Globus pallidus (tissue), 1 donor: ENCODE measurements at regions not wholly inside any gene's neighbourhood (a gene's known extent, or its start where the extent isn't known, plus 50 kb on each side); places are given as distances from the start of the nearest gene placed in this dataset.
"Not testable (repeated sequence)": the region's sequence is repeated elsewhere in the genome, so short reads cannot be mapped to it uniquely, and the experiment has no call there.

Experiments
- DNase-seq: peaks from one replicate; pipeline ENCODE4 v3.0.0-alpha.2; 2015; ENCODE audit warnings: low spot score

GRCh38 chr5:110248921-110249320 lies 477.6 kb downstream of the TMEM232 start:
- DNase-seq: no peak

GRCh38 chr5:110250355-110250754 lies 476.1 kb downstream of the TMEM232 start:
- DNase-seq: no peak

GRCh38 chr5:110250755-110251154 lies 475.7 kb downstream of the TMEM232 start:
- DNase-seq: no peak

- no peak for DNase-seq
Observed at GRCh38 chr5:110251366-110251765, 475.1 kb downstream of the TMEM232 start.

GRCh38 chr5:110255194-110255593 lies 471.3 kb downstream of the TMEM232 start:
- DNase-seq: no peak

- no peak for DNase-seq
Observed at GRCh38 chr5:110256298-110256697, 470.2 kb downstream of the TMEM232 start.

GRCh38 chr5:110257971-110258370 lies 468.5 kb downstream of the TMEM232 start:
- no peak for DNase-seq

GRCh38 chr5:110258460-110259216 lies 467.8 kb downstream of the TMEM232 start:
- DNase-seq: no peak

GRCh38 chr5:110262749-110263148 lies 463.7 kb downstream of the TMEM232 start:
- DNase-seq: no peak

- no peak for DNase-seq
Observed at GRCh38 chr5:110264661-110265060, 461.8 kb downstream of the TMEM232 start.

- no peak for DNase-seq
Observed at GRCh38 chr5:110265162-110265561, 461.3 kb downstream of the TMEM232 start.

GRCh38 chr5:110267714-110268113 lies 458.8 kb downstream of the TMEM232 start:
- DNase-seq: no peak

GRCh38 chr5:110268283-110268682 lies 458.2 kb downstream of the TMEM232 start:
- DNase-seq: no peak

- no peak for DNase-seq
Observed at GRCh38 chr5:110268985-110269384, 457.5 kb downstream of the TMEM232 start.

- no peak for DNase-seq
Observed at GRCh38 chr5:110269478-110270142, 456.9 kb downstream of the TMEM232 start.

- DNase-seq: no peak
Observed at GRCh38 chr5:110275878-110276277, 450.6 kb downstream of the TMEM232 start.

GRCh38 chr5:110278449-110278848 lies 448.0 kb downstream of the TMEM232 start:
- DNase-seq: not testable (repeated sequence)

GRCh38 chr5:110284121-110284520 lies 442.4 kb downstream of the TMEM232 start:
- not testable (repeated sequence) for DNase-seq

- no peak for DNase-seq
Observed at GRCh38 chr5:110288766-110289511, 437.5 kb downstream of the TMEM232 start.

- DNase-seq: no peak
Observed at GRCh38 chr5:110289512-110289810, 437.0 kb downstream of the TMEM232 start.

GRCh38 chr5:110290542-110290941 lies 435.9 kb downstream of the TMEM232 start:
- no peak for DNase-seq

- no peak for DNase-seq
Observed at GRCh38 chr5:110294281-110294680, 432.2 kb downstream of the TMEM232 start.

- DNase-seq: no peak
Observed at GRCh38 chr5:110297152-110297670, 429.3 kb downstream of the TMEM232 start.
